WTC11 (cell line): ENCODE measurements at regions not wholly inside any gene's neighbourhood (a gene's known extent, or its start where the extent isn't known, plus 50 kb on each side); places are given as distances from the start of the nearest gene placed in this dataset.

ENCODE experiments used
- CREB1 ChIP-seq: sonication (generic); formaldehyde crosslinking; IDR thresholded peaks from 2 replicates; pipeline ENCODE4 v1.8.0; 2023; ENCODE audit warnings: mild to moderate bottlenecking, missing genetic modification reagents
- CREM ChIP-seq: sonication (generic); formaldehyde crosslinking; IDR thresholded peaks from 2 replicates; pipeline ENCODE4 v1.8.1; 2022; ENCODE audit warnings: mild to moderate bottlenecking, missing genetic modification reagents, moderate library complexity
- CTCF ChIP-seq: fragments of 200-600 bp; IDR thresholded peaks from 2 replicates; pipeline ENCODE4 v1.8.0; 2022; ENCODE audit warnings: antibody characterized with exemption
- ETV6 ChIP-seq: sonication (generic); formaldehyde crosslinking; IDR thresholded peaks from 2 replicates; pipeline ENCODE4 v1.8.1; 2022; ENCODE audit warnings: mild to moderate bottlenecking, missing genetic modification reagents
- ZNF138 ChIP-seq: sonication (generic); formaldehyde crosslinking; conservative IDR thresholded peaks from 2 replicates; pipeline ENCODE4 v1.8.1; 2022; ENCODE audit warnings: mild to moderate bottlenecking, moderate library complexity, missing genetic modification reagents
- ZNF416 ChIP-seq: fragments of 250-450 bp; sonication (Bioruptor Pico); IDR thresholded peaks from 2 replicates; pipeline ENCODE4 v1.9.0; 2021; ENCODE audit warnings: mild to moderate bottlenecking, inconsistent platforms
- ZNF512 ChIP-seq: sonication (generic); formaldehyde crosslinking; IDR thresholded peaks from 2 replicates; pipeline ENCODE4 v1.8.1; 2022; ENCODE audit warnings: missing genetic modification reagents, borderline replicate concordance
- TF ChIP-seq, protein P1 (sequence below): sonication (generic); formaldehyde crosslinking; IDR thresholded peaks from 2 replicates; pipeline ENCODE4 v1.8.1; 2023; ENCODE audit warnings: mild to moderate bottlenecking, missing genetic modification reagents, moderate library complexity

DNA sequence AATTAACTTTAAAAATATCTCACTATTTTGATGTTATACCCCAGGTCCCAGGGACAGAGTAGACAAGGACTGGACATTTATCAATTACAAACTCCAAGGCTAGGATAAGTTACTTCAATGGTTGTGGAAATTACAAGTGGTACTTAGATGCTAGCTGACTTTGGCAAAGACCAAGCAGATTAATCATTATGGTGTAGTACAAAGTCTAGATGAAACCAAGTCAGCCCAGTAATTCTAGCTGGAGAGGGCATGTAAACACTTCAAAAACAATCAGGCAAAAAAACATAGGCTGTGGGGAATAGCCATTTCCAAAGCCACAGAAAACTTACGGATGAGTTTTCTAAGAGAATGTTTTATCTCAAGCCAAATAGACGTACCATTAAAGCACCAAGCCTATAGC, 124.5 kb downstream of the TSEN15 start:
- no peak for TF ChIP-seq CTCF
- TF ChIP-seq, protein P1, sequence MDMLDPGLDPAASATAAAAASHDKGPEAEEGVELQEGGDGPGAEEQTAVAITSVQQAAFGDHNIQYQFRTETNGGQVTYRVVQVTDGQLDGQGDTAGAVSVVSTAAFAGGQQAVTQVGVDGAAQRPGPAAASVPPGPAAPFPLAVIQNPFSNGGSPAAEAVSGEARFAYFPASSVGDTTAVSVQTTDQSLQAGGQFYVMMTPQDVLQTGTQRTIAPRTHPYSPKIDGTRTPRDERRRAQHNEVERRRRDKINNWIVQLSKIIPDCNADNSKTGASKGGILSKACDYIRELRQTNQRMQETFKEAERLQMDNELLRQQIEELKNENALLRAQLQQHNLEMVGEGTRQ, result no peak
- no peak for TF ChIP-seq ZNF416
- no peak for TF ChIP-seq ETV6
- no peak for TF ChIP-seq ZNF138 (CRISPR knock-in tag)
- no peak for TF ChIP-seq ZNF512 (CRISPR knock-in tag)
- no peak for TF ChIP-seq CREB1 (CRISPR knock-in tag)
- no peak for TF ChIP-seq CREM (CRISPR knock-in tag)
